ENCODE measurements at regions not wholly inside any gene's neighbourhood (a gene's known extent, or its start where the extent isn't known, plus 50 kb on each side); places are given as distances from the start of the nearest gene placed in this dataset.

- TF ChIP-seq, protein P1, sequence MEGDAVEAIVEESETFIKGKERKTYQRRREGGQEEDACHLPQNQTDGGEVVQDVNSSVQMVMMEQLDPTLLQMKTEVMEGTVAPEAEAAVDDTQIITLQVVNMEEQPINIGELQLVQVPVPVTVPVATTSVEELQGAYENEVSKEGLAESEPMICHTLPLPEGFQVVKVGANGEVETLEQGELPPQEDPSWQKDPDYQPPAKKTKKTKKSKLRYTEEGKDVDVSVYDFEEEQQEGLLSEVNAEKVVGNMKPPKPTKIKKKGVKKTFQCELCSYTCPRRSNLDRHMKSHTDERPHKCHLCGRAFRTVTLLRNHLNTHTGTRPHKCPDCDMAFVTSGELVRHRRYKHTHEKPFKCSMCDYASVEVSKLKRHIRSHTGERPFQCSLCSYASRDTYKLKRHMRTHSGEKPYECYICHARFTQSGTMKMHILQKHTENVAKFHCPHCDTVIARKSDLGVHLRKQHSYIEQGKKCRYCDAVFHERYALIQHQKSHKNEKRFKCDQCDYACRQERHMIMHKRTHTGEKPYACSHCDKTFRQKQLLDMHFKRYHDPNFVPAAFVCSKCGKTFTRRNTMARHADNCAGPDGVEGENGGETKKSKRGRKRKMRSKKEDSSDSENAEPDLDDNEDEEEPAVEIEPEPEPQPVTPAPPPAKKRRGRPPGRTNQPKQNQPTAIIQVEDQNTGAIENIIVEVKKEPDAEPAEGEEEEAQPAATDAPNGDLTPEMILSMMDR (IDR thresholded peaks at IDR 0.05; ENCODE audit: insufficient read depth, low read length) = no peak
- TF ChIP-seq, protein P2, sequence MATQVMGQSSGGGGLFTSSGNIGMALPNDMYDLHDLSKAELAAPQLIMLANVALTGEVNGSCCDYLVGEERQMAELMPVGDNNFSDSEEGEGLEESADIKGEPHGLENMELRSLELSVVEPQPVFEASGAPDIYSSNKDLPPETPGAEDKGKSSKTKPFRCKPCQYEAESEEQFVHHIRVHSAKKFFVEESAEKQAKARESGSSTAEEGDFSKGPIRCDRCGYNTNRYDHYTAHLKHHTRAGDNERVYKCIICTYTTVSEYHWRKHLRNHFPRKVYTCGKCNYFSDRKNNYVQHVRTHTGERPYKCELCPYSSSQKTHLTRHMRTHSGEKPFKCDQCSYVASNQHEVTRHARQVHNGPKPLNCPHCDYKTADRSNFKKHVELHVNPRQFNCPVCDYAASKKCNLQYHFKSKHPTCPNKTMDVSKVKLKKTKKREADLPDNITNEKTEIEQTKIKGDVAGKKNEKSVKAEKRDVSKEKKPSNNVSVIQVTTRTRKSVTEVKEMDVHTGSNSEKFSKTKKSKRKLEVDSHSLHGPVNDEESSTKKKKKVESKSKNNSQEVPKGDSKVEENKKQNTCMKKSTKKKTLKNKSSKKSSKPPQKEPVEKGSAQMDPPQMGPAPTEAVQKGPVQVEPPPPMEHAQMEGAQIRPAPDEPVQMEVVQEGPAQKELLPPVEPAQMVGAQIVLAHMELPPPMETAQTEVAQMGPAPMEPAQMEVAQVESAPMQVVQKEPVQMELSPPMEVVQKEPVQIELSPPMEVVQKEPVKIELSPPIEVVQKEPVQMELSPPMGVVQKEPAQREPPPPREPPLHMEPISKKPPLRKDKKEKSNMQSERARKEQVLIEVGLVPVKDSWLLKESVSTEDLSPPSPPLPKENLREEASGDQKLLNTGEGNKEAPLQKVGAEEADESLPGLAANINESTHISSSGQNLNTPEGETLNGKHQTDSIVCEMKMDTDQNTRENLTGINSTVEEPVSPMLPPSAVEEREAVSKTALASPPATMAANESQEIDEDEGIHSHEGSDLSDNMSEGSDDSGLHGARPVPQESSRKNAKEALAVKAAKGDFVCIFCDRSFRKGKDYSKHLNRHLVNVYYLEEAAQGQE (IDR thresholded peaks at IDR 0.05; ENCODE audit: insufficient replicate concordance, low read depth) = no peak
- no peak for TF ChIP-seq POLR2AphosphoS5 (IDR thresholded peaks at IDR 0.05; ENCODE audit: low read depth)
These were observed 775.0 kb upstream of the API5 start for GRCh38 chr11:42536611-42537360.
